ENCODE measurements at regions not wholly inside any gene's neighbourhood (a gene's known extent, or its start where the extent isn't known, plus 50 kb on each side); places are given as distances from the start of the nearest gene placed in this dataset.

DNA sequence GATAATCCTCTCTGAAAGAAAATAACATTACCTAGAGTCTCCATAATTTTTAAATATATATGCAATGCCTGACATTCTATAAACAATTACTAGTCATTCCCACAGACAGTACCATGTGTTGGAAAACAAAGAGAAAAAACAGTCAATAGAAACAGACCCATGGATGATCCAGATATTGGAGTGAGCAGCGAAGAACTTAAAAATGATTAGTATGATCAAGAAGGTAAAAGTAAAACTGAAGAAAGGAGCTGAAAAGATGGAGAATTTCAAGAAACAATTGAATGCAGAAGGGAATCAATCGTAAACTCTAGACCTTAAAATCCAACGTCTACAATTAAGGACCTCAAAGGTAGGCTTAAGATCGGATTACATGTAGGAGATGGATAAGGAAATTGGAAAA lies 330.6 kb downstream of the SHANK2 start:
- Histone ChIP-seq H3K36me3 (ENCODE audit: control insufficient read depth, insufficient read depth, low read length) (no peaks in the 10 kb centered on the region), H3K27ac (ENCODE audit: low read length) (no peak overlapping the region), H3K4me1 (ENCODE audit: control insufficient read depth, insufficient read depth, low read length) (no peaks in the 10 kb centered on the region), H3K4me3 (ENCODE audit: low read length) (no peak overlapping the region), H3K27me3 (ENCODE audit: control insufficient read depth, insufficient read depth, low read length) (no peaks in the 10 kb centered on the region), H3K9me3 (ENCODE audit: control insufficient read depth, insufficient read depth, low read length) (peaks cover 7% of the 10 kb centered on the region)
- ATAC-seq, result no peak
- Mint-ChIP-seq H3K4me3 (no peak overlapping the region), H3K9me3 (peaks cover 8 to 10% of the 10 kb centered on the region in 2 donors), H3K27me3 (ENCODE audit: low read depth in 2 of 2) (no peaks in the 10 kb centered on the region), H3K27ac (no peak overlapping the region), H3K36me3 (no peaks in the 10 kb centered on the region), H3K4me1 (no peaks in the 10 kb centered on the region)
- TF ChIP-seq, protein P1, sequence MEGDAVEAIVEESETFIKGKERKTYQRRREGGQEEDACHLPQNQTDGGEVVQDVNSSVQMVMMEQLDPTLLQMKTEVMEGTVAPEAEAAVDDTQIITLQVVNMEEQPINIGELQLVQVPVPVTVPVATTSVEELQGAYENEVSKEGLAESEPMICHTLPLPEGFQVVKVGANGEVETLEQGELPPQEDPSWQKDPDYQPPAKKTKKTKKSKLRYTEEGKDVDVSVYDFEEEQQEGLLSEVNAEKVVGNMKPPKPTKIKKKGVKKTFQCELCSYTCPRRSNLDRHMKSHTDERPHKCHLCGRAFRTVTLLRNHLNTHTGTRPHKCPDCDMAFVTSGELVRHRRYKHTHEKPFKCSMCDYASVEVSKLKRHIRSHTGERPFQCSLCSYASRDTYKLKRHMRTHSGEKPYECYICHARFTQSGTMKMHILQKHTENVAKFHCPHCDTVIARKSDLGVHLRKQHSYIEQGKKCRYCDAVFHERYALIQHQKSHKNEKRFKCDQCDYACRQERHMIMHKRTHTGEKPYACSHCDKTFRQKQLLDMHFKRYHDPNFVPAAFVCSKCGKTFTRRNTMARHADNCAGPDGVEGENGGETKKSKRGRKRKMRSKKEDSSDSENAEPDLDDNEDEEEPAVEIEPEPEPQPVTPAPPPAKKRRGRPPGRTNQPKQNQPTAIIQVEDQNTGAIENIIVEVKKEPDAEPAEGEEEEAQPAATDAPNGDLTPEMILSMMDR (IDR thresholded peaks at IDR 0.05), result no peak
- DNase-seq, result no peak
- intact Hi-C loops (cut with micrococcal nuclease), result no loop called here
- 94% methylated on average over 4 of the region's 4 CpGs for WGBS (ENCODE audit: insufficient coverage)

DNA sequence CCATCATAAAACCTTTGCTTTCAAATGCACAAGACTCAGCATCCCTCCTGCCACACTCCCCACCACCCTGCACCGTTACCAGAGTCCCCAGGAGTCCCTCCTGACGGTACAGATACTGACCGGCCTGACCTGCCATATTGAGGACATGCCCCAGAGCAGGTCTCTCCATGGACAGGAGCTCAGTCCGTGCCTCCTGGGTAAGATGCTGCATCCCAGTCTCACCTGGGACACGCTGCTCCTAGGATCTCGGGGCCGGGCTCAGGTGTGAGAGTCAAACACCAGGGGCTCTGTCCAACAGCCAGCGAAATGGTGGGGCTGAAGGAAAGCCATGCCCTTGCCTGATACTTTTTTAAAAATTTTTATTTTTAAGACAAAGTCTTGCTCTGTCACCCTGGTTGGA lies 328.3 kb downstream of the SHANK2 start:
- no peak for ATAC-seq
- DNase-seq, result no peak

DNA sequence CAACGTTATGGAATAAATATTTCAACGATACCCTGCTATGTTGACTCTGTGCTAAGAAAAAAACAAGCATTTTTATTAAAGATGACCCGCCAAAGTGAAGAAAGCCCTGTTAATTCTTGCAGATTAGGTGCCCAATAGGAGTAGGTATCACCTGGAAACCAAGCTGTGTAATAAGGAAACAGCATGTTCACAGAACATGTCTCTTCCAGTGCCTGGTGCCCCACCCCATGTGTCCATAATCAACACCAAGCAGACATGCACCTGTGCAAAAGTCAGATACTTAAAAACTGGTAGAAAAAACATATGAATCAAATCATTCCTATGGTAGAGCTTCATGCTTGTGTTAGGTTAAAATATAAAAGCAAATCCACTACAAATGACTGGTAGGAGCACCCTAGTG lies 327.1 kb downstream of the SHANK2 start:
- WGBS (ENCODE audit: insufficient coverage), result 83% methylated on average over 3 of the region's 3 CpGs
- Mint-ChIP-seq H3K27me3 (ENCODE audit: low read depth in 2 of 2) (peaks cover 8 to 17% of the 10 kb centered on the region in 2 donors), H3K4me3 (no peak overlapping the region), H3K9me3 (peaks cover 8% of the 10 kb centered on the region in 2 donors), H3K36me3 (no peaks in the 10 kb centered on the region), H3K27ac (no peak overlapping the region), H3K4me1 (no peaks in the 10 kb centered on the region)
- H3K4me1 ChIP-seq (ENCODE audit: control insufficient read depth, insufficient read depth, low read length), result no peaks in the 10 kb centered on the region
- H3K4me3 ChIP-seq (ENCODE audit: low read length), result no peak overlapping the region
- ATAC-seq, result no peak
- TF ChIP-seq, protein P1 (IDR thresholded peaks at IDR 0.05), result no peak
- intact Hi-C loops (cut with micrococcal nuclease), result no loop called here
- no peaks in the 10 kb centered on the region for H3K27me3 ChIP-seq (ENCODE audit: control insufficient read depth, insufficient read depth, low read length)
- H3K27ac ChIP-seq (ENCODE audit: low read length), result no peak overlapping the region
- H3K9me3 ChIP-seq (ENCODE audit: control insufficient read depth, insufficient read depth, low read length), result peaks cover 7% of the 10 kb centered on the region
- no peak for DNase-seq
- H3K36me3 ChIP-seq (ENCODE audit: control insufficient read depth, insufficient read depth, low read length), result no peaks in the 10 kb centered on the region

More for the DNA sequence above, 328.3 kb downstream of the SHANK2 start:
- TF ChIP-seq, protein P1 (IDR thresholded peaks at IDR 0.05), result no peak
- Mint-ChIP-seq H3K36me3 (no peaks in the 10 kb centered on the region), H3K27me3 (ENCODE audit: low read depth in 2 of 2) (peaks cover 8 to 9% of the 10 kb centered on the region in 2 donors), H3K4me1 (no peaks in the 10 kb centered on the region), H3K9me3 (peaks cover 8 to 10% of the 10 kb centered on the region in 2 donors), H3K27ac (no peak overlapping the region), H3K4me3 (no peak overlapping the region)
- H3K27me3 ChIP-seq (ENCODE audit: control insufficient read depth, insufficient read depth, low read length), result no peaks in the 10 kb centered on the region
- no peak overlapping the region for H3K27ac ChIP-seq (ENCODE audit: low read length)
- no peaks in the 10 kb centered on the region for H3K36me3 ChIP-seq (ENCODE audit: control insufficient read depth, insufficient read depth, low read length)
- no peaks in the 10 kb centered on the region for H3K4me1 ChIP-seq (ENCODE audit: control insufficient read depth, insufficient read depth, low read length)
- H3K4me3 ChIP-seq (ENCODE audit: low read length), result no peak overlapping the region
- intact Hi-C loops (cut with micrococcal nuclease), result no loop called here
- 87% methylated on average over 8 of the region's 8 CpGs for WGBS (ENCODE audit: insufficient coverage)
- H3K9me3 ChIP-seq (ENCODE audit: control insufficient read depth, insufficient read depth, low read length), result peaks cover 7% of the 10 kb centered on the region

DNA sequence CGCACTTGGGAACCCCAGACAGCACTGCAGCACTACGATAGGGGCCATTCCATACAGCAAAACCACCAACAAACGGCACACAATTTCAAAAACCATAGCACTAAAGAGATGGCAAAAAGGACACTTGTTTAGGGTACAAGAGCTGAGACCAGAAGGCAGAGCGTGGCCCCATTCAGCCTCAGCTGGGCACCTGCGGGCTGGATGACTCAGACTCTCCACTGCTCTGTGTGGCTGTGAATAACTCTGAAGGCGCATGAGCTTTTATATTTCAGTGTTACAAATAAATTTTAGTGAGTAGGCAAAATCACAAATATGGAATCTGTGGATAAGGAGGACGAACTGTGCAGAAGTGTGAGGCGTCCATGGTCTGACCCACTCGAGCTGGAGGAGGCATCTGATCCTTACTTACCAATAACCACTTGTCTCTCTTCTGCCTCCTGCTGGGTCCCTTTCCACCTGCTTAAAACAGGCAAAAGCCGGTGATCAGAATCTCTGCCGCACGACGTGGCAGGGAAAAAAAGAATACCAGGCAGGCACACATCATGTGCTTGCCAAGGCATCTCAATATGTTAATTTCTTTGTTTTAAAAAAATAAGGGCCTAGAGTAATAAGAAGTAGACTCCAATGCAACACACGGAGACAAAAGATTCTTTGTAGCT lies 325.7 kb downstream of the SHANK2 start:
- H3K27ac Mint-ChIP-seq, result no peak overlapping the region
- 87% methylated on average over 13 of the region's 14 CpGs for WGBS (ENCODE audit: insufficient coverage)

More for the DNA sequence above, 325.7 kb downstream of the SHANK2 start:
- Mint-ChIP-seq H3K4me1 (no peaks in the 10 kb centered on the region), H3K9me3 (peaks cover 5 to 6% of the 10 kb centered on the region in 2 donors), H3K4me3 (no peak overlapping the region), H3K27me3 (ENCODE audit: low read depth in 2 of 2) (peaks cover 8 to 17% of the 10 kb centered on the region in 2 donors), H3K36me3 (no peaks in the 10 kb centered on the region)
- Histone ChIP-seq H3K9me3 (ENCODE audit: control insufficient read depth, insufficient read depth, low read length) (no peaks in the 10 kb centered on the region), H3K36me3 (ENCODE audit: control insufficient read depth, insufficient read depth, low read length) (no peaks in the 10 kb centered on the region), H3K4me3 (ENCODE audit: low read length) (no peak overlapping the region), H3K4me1 (ENCODE audit: control insufficient read depth, insufficient read depth, low read length) (no peaks in the 10 kb centered on the region), H3K27me3 (ENCODE audit: control insufficient read depth, insufficient read depth, low read length) (no peaks in the 10 kb centered on the region), H3K27ac (ENCODE audit: low read length) (no peak overlapping the region)
- intact Hi-C loops (cut with micrococcal nuclease), result no loop called here
- DNase-seq (no peak), ATAC-seq (no peak)
- TF ChIP-seq, protein P1 (IDR thresholded peaks at IDR 0.05), result no peak
